HG03025 (cell line): ENCODE measurements at regions not wholly inside any gene's neighbourhood (a gene's known extent, or its start where the extent isn't known, plus 50 kb on each side); places are given as distances from the start of the nearest gene placed in this dataset.
"Not testable (repeated sequence)": the region's sequence is repeated elsewhere in the genome, so short reads cannot be mapped to it uniquely, and the experiment has no call there.

Experiments
- ATAC-seq: cut with Tn5 transposase; IDR thresholded peaks from one replicate; pipeline ENCODE4 v1.9.1; 2021; ENCODE audit warnings: mild to moderate bottlenecking, moderate library complexity; ENCODE audit not compliant: unreplicated experiment, low FRiP score

- no peak for ATAC-seq
Measured at GRCh38 chr14:53384073-53384472, 230.9 kb upstream of the DDHD1 start.

GRCh38 chr14:53381895-53382294 is 228.8 kb upstream of the DDHD1 start:
- ATAC-seq = no peak

GRCh38 chr14:53380867-53381225 is 227.7 kb upstream of the DDHD1 start:
- no peak for ATAC-seq

DNA sequence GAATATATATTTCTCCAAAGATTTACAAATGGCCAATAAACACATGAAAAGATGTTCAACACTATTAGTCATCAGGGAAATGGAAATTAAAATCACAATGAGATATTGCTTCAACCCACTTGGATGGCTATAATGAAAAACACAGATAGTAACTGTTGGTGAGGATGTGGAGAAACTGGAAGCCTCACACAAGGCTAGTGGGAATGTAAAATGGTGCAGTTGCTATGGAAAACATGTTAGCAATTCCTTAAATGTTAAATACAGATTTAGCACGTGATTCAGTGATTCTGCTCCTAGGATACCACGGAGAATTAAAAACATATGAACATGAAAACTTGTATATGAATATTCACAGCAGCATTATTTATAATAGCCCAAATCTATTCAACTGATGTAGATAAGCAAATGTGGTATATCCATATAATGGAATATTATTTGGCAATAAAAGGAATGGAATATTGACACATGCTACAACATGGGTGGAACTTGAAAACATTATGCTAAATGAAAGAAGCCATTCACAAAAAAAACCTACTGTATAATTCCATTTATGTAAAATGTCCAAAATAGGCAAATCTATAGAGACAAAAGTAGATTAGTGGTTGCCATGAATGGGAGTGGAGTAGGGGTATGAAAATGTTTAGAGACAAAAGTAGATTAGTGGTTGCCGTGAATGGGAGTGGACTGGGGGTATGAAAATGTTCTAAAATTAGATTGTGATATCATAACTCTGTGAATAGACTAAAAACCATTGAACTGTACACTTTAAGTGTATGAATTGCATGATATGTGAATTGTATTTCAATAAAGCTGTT is 227.1 kb upstream of the DDHD1 start:
- ATAC-seq = no peak

DNA sequence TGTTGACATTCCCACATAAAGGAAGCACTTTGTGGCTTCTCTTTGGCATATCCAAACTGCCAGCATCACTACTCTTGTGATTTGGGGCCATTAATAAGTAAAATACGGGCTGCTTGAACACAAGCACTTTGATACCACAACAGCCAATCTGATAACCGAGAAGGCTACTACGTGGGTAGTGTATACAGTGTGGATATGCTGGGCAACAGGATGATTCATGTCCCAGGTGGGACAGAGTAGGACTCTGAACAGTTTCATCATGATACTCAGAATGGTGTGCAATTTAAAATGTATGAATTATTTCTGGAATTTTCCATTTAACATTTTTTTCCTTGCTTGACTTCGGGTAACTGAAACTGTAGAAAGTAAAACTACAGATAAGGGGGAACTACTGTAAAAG is 225.0 kb upstream of the DDHD1 start:
- no peak for ATAC-seq

- no peak for ATAC-seq
Measured at GRCh38 chr14:53376064-53376463, 222.9 kb upstream of the DDHD1 start.

DNA sequence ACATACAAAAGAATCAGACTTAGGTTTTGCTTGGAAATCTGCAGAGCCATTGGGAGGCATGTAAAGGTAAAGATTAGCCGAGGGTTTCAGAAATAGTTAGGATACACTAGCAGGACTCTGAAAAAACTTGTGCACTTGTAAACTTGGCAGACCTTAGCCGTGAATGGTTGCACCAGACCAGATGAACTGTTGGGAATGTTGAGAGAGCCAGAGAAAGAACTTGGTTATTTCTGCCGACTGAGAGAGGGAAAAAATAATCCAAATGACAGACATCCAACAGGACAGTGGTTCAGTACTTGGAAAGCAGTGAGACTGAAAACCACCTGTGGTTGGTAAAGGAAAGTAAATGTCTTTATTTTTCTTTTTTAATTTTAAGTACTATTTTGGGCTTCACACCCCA is 222.5 kb upstream of the DDHD1 start:
- ATAC-seq = no peak

- ATAC-seq = no peak
Measured at GRCh38 chr14:53368711-53369201, 215.6 kb upstream of the DDHD1 start.

DNA sequence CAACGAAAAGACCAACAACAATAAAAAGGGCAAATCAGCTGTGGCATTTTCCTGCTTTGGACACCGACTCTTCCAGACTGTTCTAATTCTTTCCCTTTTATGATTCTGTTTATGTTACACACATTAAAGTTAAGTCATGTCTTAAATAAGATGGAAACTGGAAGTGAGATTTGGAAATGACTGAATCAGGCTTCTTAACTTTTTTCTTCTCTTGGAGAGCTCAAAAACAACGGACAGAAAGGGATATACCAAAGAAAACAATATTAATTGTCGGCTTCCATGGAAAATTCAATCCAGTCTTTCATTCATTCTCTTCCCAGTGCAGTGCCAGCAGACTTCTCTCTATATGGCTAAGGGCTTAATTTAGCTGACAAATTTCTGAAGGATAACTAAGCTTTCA is 214.9 kb upstream of the DDHD1 start:
- ATAC-seq = no peak

DNA sequence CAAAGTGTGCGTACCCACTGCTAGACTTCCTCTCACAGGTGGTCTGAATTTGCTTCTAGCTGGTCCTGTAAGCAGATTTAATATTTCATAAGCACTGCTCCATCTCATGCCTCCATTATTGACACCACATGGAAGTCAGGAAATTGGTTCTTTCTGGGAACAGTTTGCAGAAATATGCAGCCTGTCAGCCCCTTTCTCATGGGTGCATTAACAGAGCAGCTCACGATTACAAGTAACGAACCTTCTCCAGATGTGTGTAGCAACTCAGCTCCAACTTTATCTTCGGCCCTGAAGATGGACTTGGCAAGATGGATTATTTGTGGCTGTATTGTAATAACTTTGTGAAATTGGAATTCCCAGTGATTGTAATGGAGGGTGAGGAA is 214.5 kb upstream of the DDHD1 start:
- no peak for ATAC-seq

- ATAC-seq = no peak
Measured at GRCh38 chr14:53365486-53366130, 212.5 kb upstream of the DDHD1 start.

DNA sequence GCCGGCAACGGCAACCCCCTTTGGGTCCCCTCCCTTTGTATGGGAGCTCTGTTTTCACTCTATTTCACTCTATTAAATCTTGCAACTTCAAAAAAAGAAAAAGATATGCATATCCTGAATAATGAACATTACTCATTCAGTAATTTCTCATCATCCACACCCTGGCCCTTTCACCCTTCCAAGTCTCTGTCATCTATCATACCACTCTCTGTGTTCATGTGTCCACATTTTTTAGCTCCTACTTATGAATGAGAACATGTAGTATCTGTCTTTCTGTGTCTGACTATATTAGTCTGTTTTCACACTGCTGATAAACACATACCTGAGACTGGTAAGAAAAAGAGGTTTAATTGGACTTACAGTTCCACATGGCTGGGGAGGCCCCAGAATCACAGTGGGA is 209.8 kb upstream of the DDHD1 start:
- ATAC-seq = not testable (repeated sequence)

GRCh38 chr14:53360829-53361228 is 207.7 kb upstream of the DDHD1 start:
- no peak for ATAC-seq

- ATAC-seq = no peak
Measured at GRCh38 chr14:53358166-53358565, 205.0 kb upstream of the DDHD1 start.

DNA sequence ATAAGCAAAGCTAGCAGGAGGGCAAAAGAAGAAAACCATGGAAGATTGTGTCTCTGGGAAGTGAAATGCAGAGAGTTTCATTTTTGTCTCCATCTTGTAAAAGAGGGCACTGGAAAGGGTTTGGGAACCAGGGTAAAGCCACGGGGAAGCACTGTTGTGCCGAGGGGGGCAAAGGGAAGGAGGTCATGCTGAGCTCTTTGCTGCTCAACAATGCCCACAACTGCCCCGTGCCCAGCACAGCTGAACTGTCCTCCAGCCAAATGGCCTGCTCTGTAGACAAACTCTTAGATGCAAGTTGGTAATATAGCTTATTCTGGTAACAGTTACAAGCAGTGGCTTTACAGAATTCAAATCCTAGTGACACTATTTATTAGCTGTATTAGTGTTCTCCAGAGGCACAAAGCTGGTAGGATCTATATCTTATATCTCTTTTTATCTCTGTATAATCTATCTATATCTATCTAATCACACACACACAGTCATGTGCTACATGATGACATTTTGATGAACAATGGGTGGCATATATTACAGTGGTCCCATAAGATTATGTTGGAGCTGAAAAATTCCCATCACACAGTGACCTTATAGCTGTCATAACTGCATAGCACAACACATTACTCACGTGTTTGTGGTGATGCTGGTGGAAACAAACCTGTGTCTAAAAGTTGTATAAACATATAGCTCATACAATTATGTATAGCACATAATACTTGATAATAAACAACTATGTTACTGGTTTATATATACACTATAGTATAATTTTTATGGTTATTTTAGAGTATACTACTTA is 203.4 kb upstream of the DDHD1 start:
- no peak for ATAC-seq

GRCh38 chr14:53355581-53356112 is 202.5 kb upstream of the DDHD1 start:
- no peak for ATAC-seq

- ATAC-seq = no peak
Measured at GRCh38 chr14:53354336-53354735, 201.2 kb upstream of the DDHD1 start.

DNA sequence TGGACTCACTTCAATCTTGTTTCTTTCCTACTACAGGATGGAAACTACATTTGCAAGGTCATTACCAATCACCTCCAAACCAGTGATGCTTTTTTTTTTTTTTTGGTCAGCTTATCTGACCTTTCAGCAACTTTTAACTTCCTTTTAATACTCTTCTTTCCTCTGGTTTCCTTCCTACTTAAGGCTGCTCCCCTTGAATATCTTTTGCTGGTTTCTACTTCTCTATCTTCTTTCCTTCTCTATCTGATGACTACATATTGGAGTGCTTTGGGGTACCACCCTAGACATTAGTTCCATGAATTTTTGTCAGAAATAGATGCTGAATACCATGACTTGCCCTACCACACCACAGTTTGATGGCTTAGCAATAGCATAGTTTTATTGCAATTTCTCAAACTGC is 197.7 kb upstream of the DDHD1 start:
- no peak for ATAC-seq

DNA sequence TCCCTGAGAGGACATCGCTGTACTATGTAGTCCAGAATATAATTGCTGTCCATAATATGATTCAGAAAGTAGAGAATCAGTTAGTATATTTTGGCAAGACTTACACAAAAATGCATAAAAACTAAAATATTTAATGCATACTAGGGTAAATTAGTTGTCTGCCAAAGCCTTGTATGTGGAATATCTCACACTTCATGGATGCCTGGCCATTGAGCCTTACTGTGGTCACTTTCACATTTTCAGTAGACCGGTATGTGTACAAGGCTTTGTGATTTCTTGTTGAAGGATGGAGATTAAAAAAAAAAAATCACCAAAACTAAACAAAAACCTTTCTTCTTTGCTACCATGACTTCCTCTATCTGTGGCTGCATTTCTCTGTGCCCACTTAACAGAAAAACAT is 197.3 kb upstream of the DDHD1 start:
- no peak for ATAC-seq

DNA sequence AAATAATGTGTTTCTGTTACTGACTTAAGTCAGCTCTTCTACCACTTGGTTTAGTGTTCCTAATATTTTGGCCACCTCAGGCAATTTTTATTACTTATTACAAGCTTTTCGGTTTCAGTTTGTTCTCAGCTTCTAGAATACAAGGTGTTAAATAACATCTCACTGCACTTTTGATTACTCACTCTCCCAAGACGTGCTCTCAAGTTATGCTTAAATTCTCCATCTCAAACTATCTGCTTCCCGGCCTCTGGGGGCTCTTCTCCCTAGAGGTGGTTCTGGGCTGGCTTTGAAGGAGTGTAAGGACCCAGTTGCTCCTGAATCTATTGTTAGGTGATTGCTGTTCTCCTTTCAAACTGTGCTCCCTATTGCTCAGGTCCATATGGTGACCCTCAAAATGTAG is 193.9 kb upstream of the DDHD1 start:
- ATAC-seq = no peak

GRCh38 chr14:53341324-53341723 is 188.2 kb upstream of the DDHD1 start:
- ATAC-seq = no peak
